ENCODE measurements at regions not wholly inside any gene's neighbourhood (a gene's known extent, or its start where the extent isn't known, plus 50 kb on each side); places are given as distances from the start of the nearest gene placed in this dataset.

GRCh38 chr3:72060447-72061034, 275.6 kb upstream of the PROK2 start:
- DNase-seq = no peak

GRCh38 chr3:72058493-72059081, 273.6 kb upstream of the PROK2 start:
- peak; percentile 20 for DNase-seq

GRCh38 chr3:72055436-72055835, 270.5 kb upstream of the PROK2 start:
- DNase-seq = no peak

GRCh38 chr3:72054976-72055375, 270.0 kb upstream of the PROK2 start:
- no peak for DNase-seq

GRCh38 chr3:72052841-72053409, 268.0 kb upstream of the PROK2 start:
- no peak for DNase-seq

- no peak for DNase-seq
Observed at GRCh38 chr3:72050771-72051170, 265.8 kb upstream of the PROK2 start.

- DNase-seq = no peak
Observed at GRCh38 chr3:72050048-72050632, 265.2 kb upstream of the PROK2 start.

- no peak for DNase-seq
Observed at GRCh38 chr3:72049300-72049699, 264.4 kb upstream of the PROK2 start.

GRCh38 chr3:72048873-72049272, 263.9 kb upstream of the PROK2 start:
- DNase-seq = no peak

- DNase-seq = no peak
Observed at GRCh38 chr3:72047221-72047871, 262.4 kb upstream of the PROK2 start.

GRCh38 chr3:72044231-72044855, 259.4 kb upstream of the PROK2 start:
- no peak for DNase-seq

GRCh38 chr3:72043204-72044133, 258.5 kb upstream of the PROK2 start:
- no peak for DNase-seq

GRCh38 chr3:72042397-72043203, 257.7 kb upstream of the PROK2 start:
- no peak for DNase-seq

- DNase-seq = peak; percentile 55
Observed at GRCh38 chr3:72041511-72041910, 256.6 kb upstream of the PROK2 start.

- DNase-seq = no peak
Observed at GRCh38 chr3:72041076-72041475, 256.1 kb upstream of the PROK2 start.

- DNase-seq = no peak
Observed at GRCh38 chr3:72039677-72040076, 254.7 kb upstream of the PROK2 start.

GRCh38 chr3:72036899-72037298, 252.0 kb upstream of the PROK2 start:
- no peak for DNase-seq

- no peak for DNase-seq
Observed at GRCh38 chr3:72035606-72036005, 250.7 kb upstream of the PROK2 start.

GRCh38 chr3:72034986-72035385, 250.0 kb upstream of the PROK2 start:
- no peak for DNase-seq

- no peak for DNase-seq
Observed at GRCh38 chr3:72033666-72034428, 248.9 kb upstream of the PROK2 start.
